ENCODE measurements at regions not wholly inside any gene's neighbourhood (a gene's known extent, or its start where the extent isn't known, plus 50 kb on each side); places are given as distances from the start of the nearest gene placed in this dataset.

- TF ChIP-seq ZNF550 (CRISPR knock-in tag; IDR thresholded peaks at IDR 0.05; ENCODE audit: borderline replicate concordance), result no peak
- TF ChIP-seq PAX8 (CRISPR knock-in tag; IDR thresholded peaks at IDR 0.05; ENCODE audit: borderline replicate concordance), result no peak
- no peak for TF ChIP-seq FOXC1 (CRISPR knock-in tag; IDR thresholded peaks at IDR 0.05; ENCODE audit: borderline replicate concordance)
- TF ChIP-seq GMEB2 (CRISPR knock-in tag; IDR thresholded peaks at IDR 0.05; ENCODE audit: low read depth), result no peak
- no peak for TF ChIP-seq RNF2 (conservative IDR thresholded peaks at IDR 0.05; ENCODE audit: low read depth)
- no peak for TF ChIP-seq ELF1 (CRISPR knock-in tag; IDR thresholded peaks at IDR 0.05)
- TF ChIP-seq SRSF1 (optimal IDR thresholded peaks at IDR 0.05; ENCODE audit: low read depth, low read length), result no peak
- no peak for TF ChIP-seq USF2 (IDR thresholded peaks at IDR 0.05; ENCODE audit: low read depth, low read length)
- TF ChIP-seq USF2 (CRISPR knock-in tag; IDR thresholded peaks at IDR 0.05; ENCODE audit: borderline replicate concordance), result no peak
- TF ChIP-seq POLR2A (IDR thresholded peaks at IDR 0.05; ENCODE audit: insufficient read depth in 1 of 2, low read depth in 2 of 2, low read length in 2 of 2), result no peak
- no peak for TF ChIP-seq ZNF552 (CRISPR knock-in tag; IDR thresholded peaks at IDR 0.05; ENCODE audit: borderline replicate concordance)
- no peak for TF ChIP-seq JUND (CRISPR knock-in tag; IDR thresholded peaks at IDR 0.05)
These were observed 591.4 kb upstream of the CDH11 start for GRCh38 chr16:65713181-65713808.
